ENCODE measurements at regions not wholly inside any gene's neighbourhood (a gene's known extent, or its start where the extent isn't known, plus 50 kb on each side); places are given as distances from the start of the nearest gene placed in this dataset.

DNA sequence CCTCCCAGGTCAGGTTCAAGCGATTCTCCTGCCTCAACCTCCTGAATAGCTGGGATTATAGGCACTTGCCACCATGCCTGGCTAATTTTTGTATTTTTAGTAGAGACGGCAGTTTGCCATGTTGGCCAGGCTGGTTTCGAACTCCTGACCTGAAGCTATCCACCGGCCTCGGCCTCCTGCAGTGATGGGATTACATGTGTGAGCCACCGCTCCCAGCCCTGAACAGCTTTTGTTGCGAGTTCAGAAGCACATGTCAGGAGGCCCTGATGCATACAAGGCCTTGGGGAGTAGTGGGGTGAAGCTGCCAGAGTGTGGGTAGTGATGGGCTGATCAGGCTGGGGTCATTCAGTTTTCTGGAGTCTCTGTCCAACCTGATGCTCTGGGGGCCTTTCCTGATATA, 117.0 kb upstream of the C11orf87 start:
- CTCF ChIA-PET: no interaction called here
- BruUV-seq (replicated peaks): no TSS peak
- H3K9me2 ChIP-seq (ENCODE audit: insufficient read depth): no peaks in the 10 kb centered on the region; the same call in 1 of the 2 replicates
- no peaks in the 10 kb centered on the region for H3K27me3 ChIP-seq (ENCODE audit: insufficient read depth, low read length)
- no peak overlapping the region for H2AFZ ChIP-seq (ENCODE audit: low read depth, low read length, poor library complexity, severe bottlenecking)
- no peak overlapping the region for H3K27ac ChIP-seq (ENCODE audit: low read depth, low read length)
- H3K9me3 ChIP-seq (ENCODE audit: control insufficient read depth in 1 of 2, insufficient read depth in 1 of 2, low read depth in 1 of 2, low read length in 2 of 2): no peaks in the 10 kb centered on the region
- H3K79me2 ChIP-seq (ENCODE audit: insufficient read depth, low read length): no peaks in the 10 kb centered on the region
- no peak overlapping the region for H3K4me3 ChIP-seq (replicated peaks in 1 of 2; ENCODE audit: low read depth in 1 of 2, low read length in 2 of 2)
- no peak for TF ChIP-seq ZFX (IDR thresholded peaks at IDR 0.05)
- no peak for TF ChIP-seq EGR1 (IDR thresholded peaks at IDR 0.05; ENCODE audit: low read depth)
- TF ChIP-seq EZH2 (IDR thresholded peaks at IDR 0.05): no peak
- TF ChIP-seq, protein P1, sequence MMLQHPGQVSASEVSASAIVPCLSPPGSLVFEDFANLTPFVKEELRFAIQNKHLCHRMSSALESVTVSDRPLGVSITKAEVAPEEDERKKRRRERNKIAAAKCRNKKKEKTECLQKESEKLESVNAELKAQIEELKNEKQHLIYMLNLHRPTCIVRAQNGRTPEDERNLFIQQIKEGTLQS (IDR thresholded peaks at IDR 0.05): no peak
- TF ChIP-seq SP1 (IDR thresholded peaks at IDR 0.05; ENCODE audit: low read depth): no peak
- TF ChIP-seq, protein P2, sequence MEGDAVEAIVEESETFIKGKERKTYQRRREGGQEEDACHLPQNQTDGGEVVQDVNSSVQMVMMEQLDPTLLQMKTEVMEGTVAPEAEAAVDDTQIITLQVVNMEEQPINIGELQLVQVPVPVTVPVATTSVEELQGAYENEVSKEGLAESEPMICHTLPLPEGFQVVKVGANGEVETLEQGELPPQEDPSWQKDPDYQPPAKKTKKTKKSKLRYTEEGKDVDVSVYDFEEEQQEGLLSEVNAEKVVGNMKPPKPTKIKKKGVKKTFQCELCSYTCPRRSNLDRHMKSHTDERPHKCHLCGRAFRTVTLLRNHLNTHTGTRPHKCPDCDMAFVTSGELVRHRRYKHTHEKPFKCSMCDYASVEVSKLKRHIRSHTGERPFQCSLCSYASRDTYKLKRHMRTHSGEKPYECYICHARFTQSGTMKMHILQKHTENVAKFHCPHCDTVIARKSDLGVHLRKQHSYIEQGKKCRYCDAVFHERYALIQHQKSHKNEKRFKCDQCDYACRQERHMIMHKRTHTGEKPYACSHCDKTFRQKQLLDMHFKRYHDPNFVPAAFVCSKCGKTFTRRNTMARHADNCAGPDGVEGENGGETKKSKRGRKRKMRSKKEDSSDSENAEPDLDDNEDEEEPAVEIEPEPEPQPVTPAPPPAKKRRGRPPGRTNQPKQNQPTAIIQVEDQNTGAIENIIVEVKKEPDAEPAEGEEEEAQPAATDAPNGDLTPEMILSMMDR (IDR thresholded peaks at IDR 0.05 in 2 of 3, conservative IDR thresholded peaks at IDR 0.05 in 1 of 3; ENCODE audit: borderline replicate concordance in 1 of 3, insufficient read depth in 1 of 3, low read depth in 2 of 3, low read length in 2 of 3): no peak
- TF ChIP-seq SRF (IDR thresholded peaks at IDR 0.05; ENCODE audit: low read depth): no peak
- no peak for TF ChIP-seq FOSL1 (IDR thresholded peaks at IDR 0.05; ENCODE audit: low read depth)
- ATAC-seq (no peak), DNase-seq (ENCODE audit: low read depth, low spot score) (no peak)
- peaks cover 0 to 12% of the 10 kb centered on the region in 2 experiments; a peak in 1 of 4 replicates for H3K4me1 ChIP-seq (ENCODE audit: control insufficient read depth in 1 of 2, insufficient read depth in 2 of 2, low read length in 2 of 2)
- intact Hi-C loops (cut with micrococcal nuclease): no loop called here
- H4K20me1 ChIP-seq (ENCODE audit: insufficient read depth): no peaks in the 10 kb centered on the region
- H3K9ac ChIP-seq (ENCODE audit: low read length): no peak overlapping the region
- H3K36me3 ChIP-seq (ENCODE audit: control insufficient read depth in 1 of 2, insufficient read depth in 2 of 2, low read length in 2 of 2): no peaks in the 10 kb centered on the region
- POLR2A ChIA-PET: no interaction called here
- no peak overlapping the region for H3K4me2 ChIP-seq (ENCODE audit: low read length)
- RAD21 ChIA-PET (ENCODE audit: low non-redundant PET in 1 of 2, low total read pairs in 2 of 2, uncharacterized antibody in 2 of 2, unreplicated experiment in 2 of 2): no interaction called here

DNA sequence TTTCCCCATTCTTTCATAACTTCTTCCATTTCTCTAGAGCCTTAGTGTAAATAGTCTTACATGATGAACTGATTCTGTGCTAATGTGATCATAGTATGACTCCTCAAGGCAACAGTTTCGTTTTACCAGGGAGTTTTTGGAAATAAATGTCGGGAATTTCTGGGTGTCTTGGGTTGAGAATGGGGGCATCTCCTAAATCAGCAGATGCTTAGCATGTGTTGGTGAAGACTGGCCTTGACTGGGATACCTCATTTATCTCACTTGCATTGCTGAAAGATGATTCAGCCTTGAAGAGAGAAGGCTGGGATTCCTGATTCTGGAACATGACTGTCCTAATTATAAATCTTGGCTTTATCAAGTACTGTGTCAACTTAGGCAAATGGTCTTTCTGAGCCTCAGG, 115.7 kb upstream of the C11orf87 start:
- Histone ChIP-seq H3K4me1 (ENCODE audit: control insufficient read depth in 1 of 2, insufficient read depth in 2 of 2, low read length in 2 of 2) (peaks cover 0 to 12% of the 10 kb centered on the region in 2 experiments; a peak in 1 of 4 replicates), H3K27ac (ENCODE audit: low read depth, low read length) (no peak overlapping the region), H3K9me2 (ENCODE audit: insufficient read depth) (no peaks in the 10 kb centered on the region; the same call in 1 of the 2 replicates), H3K79me2 (ENCODE audit: insufficient read depth, low read length) (no peaks in the 10 kb centered on the region), H3K4me2 (ENCODE audit: low read length) (no peak overlapping the region), H3K27me3 (ENCODE audit: insufficient read depth, low read length) (no peaks in the 10 kb centered on the region), H3K4me3 (replicated peaks in 1 of 2; ENCODE audit: low read depth in 1 of 2, low read length in 2 of 2) (no peak overlapping the region), H4K20me1 (ENCODE audit: insufficient read depth) (no peaks in the 10 kb centered on the region), H3K9ac (ENCODE audit: low read length) (no peak overlapping the region), H3K36me3 (ENCODE audit: control insufficient read depth in 1 of 2, insufficient read depth in 2 of 2, low read length in 2 of 2) (no peaks in the 10 kb centered on the region), H2AFZ (ENCODE audit: low read depth, low read length, poor library complexity, severe bottlenecking) (no peak overlapping the region), H3K9me3 (ENCODE audit: control insufficient read depth in 1 of 2, insufficient read depth in 1 of 2, low read depth in 1 of 2, low read length in 2 of 2) (no peaks in the 10 kb centered on the region)
- TF ChIP-seq EZH2phosphoT487 (IDR thresholded peaks at IDR 0.05; ENCODE audit: borderline replicate concordance): no peak
- no peak for TF ChIP-seq CEBPB (IDR thresholded peaks at IDR 0.05; ENCODE audit: low read depth)
- no peak for TF ChIP-seq SRF (IDR thresholded peaks at IDR 0.05; ENCODE audit: low read depth)
- TF ChIP-seq EZH2 (IDR thresholded peaks at IDR 0.05): no peak
- TF ChIP-seq FOSL1 (IDR thresholded peaks at IDR 0.05; ENCODE audit: low read depth): no peak
- no peak for TF ChIP-seq YY1 (IDR thresholded peaks at IDR 0.05; ENCODE audit: extremely low read depth, insufficient replicate concordance, low read depth, low read length)
- TF ChIP-seq CBX3 (IDR thresholded peaks at IDR 0.05; ENCODE audit: low read depth): no peak
- TF ChIP-seq, protein P3, sequence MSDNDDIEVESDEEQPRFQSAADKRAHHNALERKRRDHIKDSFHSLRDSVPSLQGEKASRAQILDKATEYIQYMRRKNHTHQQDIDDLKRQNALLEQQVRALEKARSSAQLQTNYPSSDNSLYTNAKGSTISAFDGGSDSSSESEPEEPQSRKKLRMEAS (IDR thresholded peaks at IDR 0.05): no peak
- TF ChIP-seq TCF7L2 (IDR thresholded peaks at IDR 0.05; ENCODE audit: borderline replicate concordance, extremely low read depth, insufficient read depth, insufficient read length): no peak
- ChIA-PET CTCF (no interaction called here), RAD21 (ENCODE audit: low non-redundant PET in 1 of 2, low total read pairs in 2 of 2, uncharacterized antibody in 2 of 2, unreplicated experiment in 2 of 2) (no interaction called here), POLR2A (no interaction called here)
- intact Hi-C loops (cut with micrococcal nuclease): no loop called here
- ATAC-seq (no peak), DNase-seq (ENCODE audit: low read depth, low spot score) (no peak)
- no TSS peak for BruUV-seq (replicated peaks)
